Smooth muscle cell (in vitro differentiated cells): ENCODE measurements at regions not wholly inside any gene's neighbourhood (a gene's known extent, or its start where the extent isn't known, plus 50 kb on each side); places are given as distances from the start of the nearest gene placed in this dataset.

Experiments
- DNase-seq: peaks from one replicate; lab custom pipeline; 2025; ENCODE audit not compliant: unreplicated experiment; lab: John Stamatoyannopoulos, UW
- H2AFZ ChIP-seq: fragments of 200-600 bp; sonication (generic); 2 replicates; pipeline ENCODE4 v1.6.0; 2016; ENCODE audit warnings: antibody characterized with exemption, low read depth, mild to moderate bottlenecking
- H3F3A ChIP-seq: fragments of 200-600 bp; sonication (generic); 2 replicates; pipeline ENCODE4 v1.6.0; 2017; ENCODE audit warnings: antibody characterized with exemption, low read depth
- H3K27ac ChIP-seq: fragments of 200-600 bp; sonication (generic); 2 replicates; pipeline ENCODE4 v1.5.1; 2016; ENCODE audit warnings: low read depth, mild to moderate bottlenecking
- H3K27me3 ChIP-seq: fragments of 200-600 bp; sonication (generic); 2 replicates; pipeline ENCODE4 v1.6.1; 2016; ENCODE audit warnings: low read depth, mild to moderate bottlenecking
- H3K36me3 ChIP-seq: fragments of 200-600 bp; sonication (generic); 2 replicates; pipeline ENCODE4 v1.5.1; 2016; ENCODE audit warnings: low read depth
- H3K4me1 ChIP-seq: fragments of 200-600 bp; sonication (generic); 2 replicates; pipeline ENCODE4 v1.5.1; 2016; ENCODE audit warnings: low read depth
- H3K4me2 ChIP-seq: fragments of 200-600 bp; sonication (generic); 2 replicates; pipeline ENCODE4 v1.6.0; 2016; ENCODE audit warnings: mild to moderate bottlenecking
- H3K4me3 ChIP-seq: fragments of 200-600 bp; sonication (generic); 2 replicates; pipeline ENCODE4 v1.5.1; 2016; ENCODE audit warnings: mild to moderate bottlenecking
- H3K79me2 ChIP-seq: fragments of 200-600 bp; sonication (generic); 2 replicates; pipeline ENCODE4 v1.6.0; 2016; ENCODE audit warnings: low read depth, mild to moderate bottlenecking
- H3K9ac ChIP-seq: fragments of 200-600 bp; sonication (generic); 2 replicates; pipeline ENCODE4 v1.6.0; 2016; ENCODE audit warnings: low read depth
- H3K9me3 ChIP-seq: fragments of 200-600 bp; sonication (generic); replicated peaks from 2 replicates; pipeline ENCODE4 v1.5.1; 2016; ENCODE audit warnings: low read depth
- H4K20me1 ChIP-seq: fragments of 200-600 bp; sonication (generic); 2 replicates; pipeline ENCODE4 v1.6.0; 2016; ENCODE audit warnings: low read depth
- WGBS: methylation state at CpG from one replicate; pipeline ENCODE4 v1.1.7; 2016; ENCODE audit warnings: low lambda C conversion rate; 5-methylcytosine and 5-hydroxymethylcytosine counted together
- TF ChIP-seq, protein P1 (sequence below): fragments of 200-600 bp; sonication (generic); IDR thresholded peaks from 2 replicates; pipeline ENCODE4 v1.5.1; 2017; ENCODE audit warnings: borderline replicate concordance, mild to moderate bottlenecking, antibody characterized with exemption; ENCODE audit not compliant: insufficient read depth, poor library complexity, severe bottlenecking

DNA sequence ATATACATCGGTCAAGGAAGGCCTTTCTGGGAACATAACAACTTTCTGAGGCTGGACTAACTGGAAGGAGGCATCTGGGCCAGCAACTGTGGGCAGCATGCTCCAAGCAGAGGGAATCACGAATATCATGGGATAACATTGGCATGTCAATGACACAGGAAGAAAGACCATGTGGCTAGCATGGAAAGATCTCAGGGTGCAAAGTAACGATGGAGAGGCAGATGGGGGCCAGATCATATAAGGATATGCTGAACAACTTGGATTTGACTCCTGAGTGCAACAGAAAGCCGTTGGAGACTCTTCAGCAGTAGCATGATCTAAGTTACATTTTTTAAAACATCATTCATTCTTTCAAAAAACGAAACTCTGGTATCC is 133.6 kb downstream of the FOXI3 start:
- 75% methylated on average over 5 of the region's 5 CpGs for WGBS

DNA sequence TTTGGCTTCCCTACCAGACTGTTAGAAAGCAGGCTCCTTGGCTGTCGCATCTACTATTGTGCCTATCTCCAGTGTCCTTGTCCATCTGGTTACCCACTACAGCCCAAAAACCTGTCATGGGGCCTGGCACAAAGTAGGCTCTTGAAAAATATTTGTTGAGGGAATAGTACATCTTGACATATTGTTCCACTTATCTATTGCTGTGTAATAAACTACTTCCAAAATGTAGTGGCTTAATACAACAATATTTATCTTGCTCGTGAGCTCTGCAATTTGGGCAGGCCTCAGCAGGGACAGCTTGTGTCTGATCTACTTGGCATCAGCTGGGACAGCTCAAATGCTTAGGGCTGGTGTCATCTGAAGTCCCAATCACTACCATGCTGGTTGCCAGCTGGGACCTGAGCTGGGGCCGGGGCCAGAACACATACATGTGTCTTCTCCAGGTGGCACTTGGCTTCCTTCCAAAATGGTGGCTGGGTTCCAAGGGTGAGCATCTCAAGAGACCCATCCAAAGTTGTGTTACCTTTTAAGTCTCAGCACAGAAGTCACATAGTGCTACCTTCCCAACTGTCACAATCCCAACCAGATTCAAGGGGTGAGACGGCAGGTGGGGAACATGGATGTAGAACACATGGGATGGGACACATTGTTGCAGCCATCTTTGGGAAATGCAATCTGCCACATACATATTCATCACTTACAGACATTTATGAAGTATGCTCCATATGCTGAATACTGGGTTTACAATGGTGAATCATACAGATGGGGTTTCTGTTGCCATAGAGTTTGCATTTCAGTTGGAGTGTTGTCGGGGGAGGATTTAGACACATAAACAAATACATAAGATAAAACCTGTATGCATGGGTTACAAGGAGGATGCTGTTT is 134.2 kb downstream of the FOXI3 start:
- TF ChIP-seq, protein P1, sequence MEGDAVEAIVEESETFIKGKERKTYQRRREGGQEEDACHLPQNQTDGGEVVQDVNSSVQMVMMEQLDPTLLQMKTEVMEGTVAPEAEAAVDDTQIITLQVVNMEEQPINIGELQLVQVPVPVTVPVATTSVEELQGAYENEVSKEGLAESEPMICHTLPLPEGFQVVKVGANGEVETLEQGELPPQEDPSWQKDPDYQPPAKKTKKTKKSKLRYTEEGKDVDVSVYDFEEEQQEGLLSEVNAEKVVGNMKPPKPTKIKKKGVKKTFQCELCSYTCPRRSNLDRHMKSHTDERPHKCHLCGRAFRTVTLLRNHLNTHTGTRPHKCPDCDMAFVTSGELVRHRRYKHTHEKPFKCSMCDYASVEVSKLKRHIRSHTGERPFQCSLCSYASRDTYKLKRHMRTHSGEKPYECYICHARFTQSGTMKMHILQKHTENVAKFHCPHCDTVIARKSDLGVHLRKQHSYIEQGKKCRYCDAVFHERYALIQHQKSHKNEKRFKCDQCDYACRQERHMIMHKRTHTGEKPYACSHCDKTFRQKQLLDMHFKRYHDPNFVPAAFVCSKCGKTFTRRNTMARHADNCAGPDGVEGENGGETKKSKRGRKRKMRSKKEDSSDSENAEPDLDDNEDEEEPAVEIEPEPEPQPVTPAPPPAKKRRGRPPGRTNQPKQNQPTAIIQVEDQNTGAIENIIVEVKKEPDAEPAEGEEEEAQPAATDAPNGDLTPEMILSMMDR = no peak
- Histone ChIP-seq H3K4me3 (no peak overlapping the region), H3K4me1 (peaks cover 14% of the 10 kb centered on the region), H3K79me2 (no peaks in the 10 kb centered on the region), H3K36me3 (no peaks in the 10 kb centered on the region), H2AFZ (no peak overlapping the region), H3K27me3 (no peaks in the 10 kb centered on the region), H3F3A (no peaks in the 10 kb centered on the region), H3K9me3 (no peaks in the 10 kb centered on the region), H4K20me1 (no peaks in the 10 kb centered on the region), H3K27ac (no peak overlapping the region), H3K4me2 (no peak overlapping the region), H3K9ac (no peak overlapping the region)
- DNase-seq = no peak
- WGBS = 83% methylated on average over 5 of the region's 5 CpGs

More for the DNA sequence above, 133.6 kb downstream of the FOXI3 start:
- no peak overlapping the region for H3K9ac ChIP-seq
- no peak overlapping the region for H3K4me2 ChIP-seq
- TF ChIP-seq, protein P1 = no peak
- H3K27ac ChIP-seq = no peak overlapping the region
- no peaks in the 10 kb centered on the region for H3K79me2 ChIP-seq
- no peak overlapping the region for H2AFZ ChIP-seq
- peaks cover 14% of the 10 kb centered on the region for H3K4me1 ChIP-seq
- no peak overlapping the region for H3K4me3 ChIP-seq
- H4K20me1 ChIP-seq = no peaks in the 10 kb centered on the region
- no peak for DNase-seq
- no peaks in the 10 kb centered on the region for H3K36me3 ChIP-seq
- H3F3A ChIP-seq = no peaks in the 10 kb centered on the region
- H3K9me3 ChIP-seq = no peaks in the 10 kb centered on the region
- H3K27me3 ChIP-seq = no peaks in the 10 kb centered on the region

DNA sequence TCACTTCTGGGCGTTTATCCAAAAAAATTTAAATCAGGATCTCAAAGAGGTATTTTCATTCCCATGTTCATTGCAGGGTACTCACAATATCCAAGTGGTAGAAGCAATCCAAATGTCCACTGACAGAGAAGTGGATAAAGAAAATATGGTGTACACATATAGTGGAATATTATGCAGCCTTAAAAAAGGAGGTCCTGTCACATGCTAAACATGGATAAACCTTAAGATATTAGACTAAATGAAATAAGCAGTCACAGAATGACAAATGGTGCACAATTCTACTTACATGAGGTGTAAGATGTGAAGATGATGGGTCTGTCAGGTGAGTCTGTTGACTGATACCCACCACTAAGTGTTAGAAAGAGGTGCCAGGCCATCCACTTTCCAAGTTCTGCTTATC is 140.6 kb downstream of the THNSL2 start:
- no peaks in the 10 kb centered on the region for H3K4me1 ChIP-seq
- H3K27ac ChIP-seq = no peak overlapping the region
- WGBS = 100% methylated on average over 1 of the region's 1 CpG
- no peaks in the 10 kb centered on the region for H3K79me2 ChIP-seq
- no peak overlapping the region for H2AFZ ChIP-seq
- no peak overlapping the region for H3K4me2 ChIP-seq
- DNase-seq = no peak
- H3K9ac ChIP-seq = no peak overlapping the region
- no peak overlapping the region for H3K4me3 ChIP-seq
- no peaks in the 10 kb centered on the region for H3K9me3 ChIP-seq
- no peaks in the 10 kb centered on the region for H3K36me3 ChIP-seq
- H4K20me1 ChIP-seq = no peaks in the 10 kb centered on the region
- H3F3A ChIP-seq = no peaks in the 10 kb centered on the region
- H3K27me3 ChIP-seq = no peaks in the 10 kb centered on the region
- TF ChIP-seq, protein P1 = no peak

DNA sequence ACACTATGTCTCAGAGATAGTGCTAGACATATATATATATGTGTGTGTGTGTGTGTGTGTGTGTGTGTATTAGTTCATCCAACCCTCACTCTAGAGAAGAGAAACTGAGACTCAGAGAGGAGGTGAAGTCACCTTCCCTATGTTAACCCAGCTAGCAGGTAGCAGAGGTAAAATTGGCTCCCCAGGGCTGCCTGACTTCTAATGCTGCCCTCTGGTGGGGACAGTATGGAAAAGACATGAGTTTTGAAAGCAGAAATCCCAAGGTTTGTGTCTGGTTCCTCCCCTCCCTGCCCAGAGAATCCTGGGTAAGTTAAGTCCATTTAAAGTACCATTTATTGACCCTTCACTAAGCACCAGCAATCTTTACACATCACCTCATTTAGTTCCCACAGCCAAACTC is 137.7 kb downstream of the THNSL2 start:
- no peaks in the 10 kb centered on the region for H3K9me3 ChIP-seq
- TF ChIP-seq, protein P1 = peak; percentile 38
- no peaks in the 10 kb centered on the region for H3K4me1 ChIP-seq
- no peaks in the 10 kb centered on the region for H3K79me2 ChIP-seq
- no peak for DNase-seq
- no peaks in the 10 kb centered on the region for H3F3A ChIP-seq
- no peak overlapping the region for H3K4me3 ChIP-seq
- no peaks in the 10 kb centered on the region for H3K27me3 ChIP-seq
- no peak overlapping the region for H2AFZ ChIP-seq
- no peaks in the 10 kb centered on the region for H4K20me1 ChIP-seq
- H3K27ac ChIP-seq = no peak overlapping the region
- no peaks in the 10 kb centered on the region for H3K36me3 ChIP-seq
- no peak overlapping the region for H3K4me2 ChIP-seq
- no peak overlapping the region for H3K9ac ChIP-seq
